Mesendoderm (in vitro differentiated cells): ENCODE measurements at regions not wholly inside any gene's neighbourhood (a gene's known extent, or its start where the extent isn't known, plus 50 kb on each side); places are given as distances from the start of the nearest gene placed in this dataset.

ENCODE experiments used
- DNase-seq: peaks from one replicate; pipeline ENCODE4 v3.0.0; 2013
- H2AK5ac ChIP-seq: 2 replicates; pipeline ENCODE4 v1.6.1; 2013; ENCODE audit warnings: low read length, inconsistent platforms
- H2BK120ac ChIP-seq: 2 replicates; pipeline ENCODE4 v1.6.1; 2013; ENCODE audit warnings: low read depth, mild to moderate bottlenecking, low read length, moderate library complexity, mixed read lengths
- H2BK15ac ChIP-seq: replicated peaks from 2 replicates; pipeline ENCODE4 v1.6.1; 2013; ENCODE audit warnings: low read depth, mild to moderate bottlenecking, moderate library complexity
- H2BK5ac ChIP-seq: 2 replicates; pipeline ENCODE4 v1.6.1; 2013; ENCODE audit warnings: low read length, inconsistent platforms
- H3K18ac ChIP-seq: 2 replicates; pipeline ENCODE4 v1.6.1; 2013; ENCODE audit warnings: mild to moderate bottlenecking, low read length, mixed read lengths
- H3K23ac ChIP-seq: one replicate; pipeline ENCODE4 v1.6.1; 2013; ENCODE audit warnings: low read length
- H3K27ac ChIP-seq: 2 replicates; pipeline ENCODE4 v1.5.1; 2013; ENCODE audit warnings: low read depth, mild to moderate bottlenecking, inconsistent platforms, low read length, moderate library complexity
- H3K27me3 ChIP-seq: 2 replicates; pipeline ENCODE4 v1.6.1; 2013; ENCODE audit warnings: low read length, control low read depth, mild to moderate bottlenecking, inconsistent platforms; ENCODE audit not compliant: insufficient read depth, poor library complexity
- H3K36me3 ChIP-seq: 2 replicates; pipeline ENCODE4 v1.6.1; 2013; ENCODE audit warnings: low read length, inconsistent platforms; ENCODE audit not compliant: control insufficient read depth, insufficient read depth
- H3K4ac ChIP-seq: one replicate; pipeline ENCODE4 v1.6.1; 2013; ENCODE audit warnings: low read depth, mild to moderate bottlenecking, low read length, moderate library complexity
- H3K4me1 ChIP-seq: 2 replicates; pipeline ENCODE4 v1.6.1; 2013; ENCODE audit warnings: low read depth, low read length, inconsistent platforms; ENCODE audit not compliant: control insufficient read depth
- H3K4me2 ChIP-seq: 2 replicates; pipeline ENCODE4 v1.6.1; 2013; ENCODE audit warnings: low read length
- H3K4me3 ChIP-seq: 2 replicates; pipeline ENCODE4 v1.5.1; 2013; ENCODE audit warnings: mild to moderate bottlenecking, low read length
- H3K56ac ChIP-seq: one replicate; pipeline ENCODE4 v1.6.1; 2013; ENCODE audit warnings: low read length
- H3K79me1 ChIP-seq: 2 replicates; pipeline ENCODE4 v1.6.1; 2013; ENCODE audit warnings: low read length, inconsistent platforms
- H3K79me2 ChIP-seq: 2 replicates; pipeline ENCODE4 v1.6.1; 2013; ENCODE audit warnings: mild to moderate bottlenecking, low read length; ENCODE audit not compliant: control insufficient read depth, insufficient read depth
- H3K9ac ChIP-seq: 2 replicates; pipeline ENCODE4 v1.6.1; 2013; ENCODE audit warnings: low read length, inconsistent platforms
- H4K5ac ChIP-seq: one replicate; pipeline ENCODE4 v1.6.1; 2013; ENCODE audit warnings: low read length
- H4K8ac ChIP-seq: one replicate; pipeline ENCODE4 v1.6.1; 2013; ENCODE audit warnings: low read depth, mild to moderate bottlenecking, control low read depth, low read length, moderate library complexity
- WGBS: extraction: QIAGEN DNeasy Blood & Tissue Kit; methylation state at CpG from one replicate; pipeline ENCODE4 v1.1.7; 2013; ENCODE audit warnings: low lambda C conversion rate, missing lambda C conversion rate; ENCODE audit not compliant: insufficient coverage; ENCODE audit errors: extremely low coverage; 5-methylcytosine and 5-hydroxymethylcytosine counted together

- Histone ChIP-seq H3K23ac (no peak overlapping the region), H3K56ac (no peak overlapping the region), H2BK5ac (no peak overlapping the region), H4K5ac (no peak overlapping the region), H4K8ac (no peak overlapping the region), H3K27ac (no peak overlapping the region), H3K18ac (no peak overlapping the region), H2BK15ac (no peak overlapping the region), H3K4me2 (no peak overlapping the region), H3K4ac (no peak overlapping the region), H3K4me3 (no peak overlapping the region), H3K27me3 (no peaks in the 10 kb centered on the region), H3K79me2 (no peaks in the 10 kb centered on the region), H3K9ac (no peak overlapping the region), H2AK5ac (no peak overlapping the region), H3K79me1 (no peaks in the 10 kb centered on the region), H2BK120ac (no peak overlapping the region), H3K4me1 (peaks cover 4% of the 10 kb centered on the region), H3K36me3 (no peaks in the 10 kb centered on the region)
- no CpG with 5 or more reads among the region's 1 CpG for WGBS
- DNase-seq = no peak
These were observed 122.2 kb downstream of the QPCT start for GRCh38 chr2:37466533-37467222.

GRCh38 chr2:37468170-37468569, 123.7 kb downstream of the QPCT start:
- Histone ChIP-seq H3K18ac (no peak overlapping the region), H3K36me3 (no peaks in the 10 kb centered on the region), H3K27me3 (no peaks in the 10 kb centered on the region), H2AK5ac (no peak overlapping the region), H3K27ac (no peak overlapping the region), H2BK120ac (no peak overlapping the region), H3K56ac (no peak overlapping the region), H4K5ac (no peak overlapping the region), H3K4me2 (no peak overlapping the region), H3K4ac (no peak overlapping the region), H4K8ac (no peak overlapping the region), H3K4me1 (peaks cover 4% of the 10 kb centered on the region), H2BK15ac (no peak overlapping the region), H3K79me2 (no peaks in the 10 kb centered on the region), H3K9ac (no peak overlapping the region), H3K79me1 (no peaks in the 10 kb centered on the region), H2BK5ac (no peak overlapping the region), H3K4me3 (no peak overlapping the region), H3K23ac (no peak overlapping the region)
- WGBS = no CpG with 5 or more reads among the region's 4 CpGs
- DNase-seq = no peak

GRCh38 chr2:37469126-37469525, 124.7 kb downstream of the QPCT start:
- no peaks in the 10 kb centered on the region for H3K79me2 ChIP-seq
- H2BK5ac ChIP-seq = no peak overlapping the region
- no peak overlapping the region for H3K56ac ChIP-seq
- no peaks in the 10 kb centered on the region for H3K79me1 ChIP-seq
- no peak overlapping the region for H2BK15ac ChIP-seq
- no peak overlapping the region for H3K27ac ChIP-seq
- DNase-seq = no peak
- H4K8ac ChIP-seq = no peak overlapping the region
- peaks cover 4% of the 10 kb centered on the region for H3K4me1 ChIP-seq
- no peak overlapping the region for H3K9ac ChIP-seq
- no peak overlapping the region for H3K4me2 ChIP-seq
- H3K23ac ChIP-seq = no peak overlapping the region
- H3K4ac ChIP-seq = no peak overlapping the region
- H3K18ac ChIP-seq = no peak overlapping the region
- H2AK5ac ChIP-seq = no peak overlapping the region
- WGBS = no CpG with 5 or more reads among the region's 1 CpG
- H4K5ac ChIP-seq = no peak overlapping the region
- H3K4me3 ChIP-seq = no peak overlapping the region
- H2BK120ac ChIP-seq = no peak overlapping the region
- H3K27me3 ChIP-seq = no peaks in the 10 kb centered on the region
- H3K36me3 ChIP-seq = no peaks in the 10 kb centered on the region

- no peak overlapping the region for H3K23ac ChIP-seq
These were observed 126.7 kb downstream of the QPCT start for GRCh38 chr2:37471104-37471503.

GRCh38 chr2:37471994-37472393, 127.6 kb downstream of the QPCT start:
- Histone ChIP-seq H3K27me3 (no peaks in the 10 kb centered on the region), H3K27ac (no peak overlapping the region), H3K4me2 (no peak overlapping the region), H2BK15ac (no peak overlapping the region), H3K18ac (no peak overlapping the region), H2BK5ac (no peak overlapping the region), H3K9ac (no peak overlapping the region), H2AK5ac (no peak overlapping the region), H3K36me3 (no peaks in the 10 kb centered on the region), H3K4ac (no peak overlapping the region), H4K5ac (no peak overlapping the region), H3K23ac (no peak overlapping the region), H3K4me3 (no peak overlapping the region), H3K79me1 (no peaks in the 10 kb centered on the region), H3K79me2 (no peaks in the 10 kb centered on the region), H3K56ac (no peak overlapping the region), H4K8ac (no peak overlapping the region), H3K4me1 (peaks cover 4% of the 10 kb centered on the region), H2BK120ac (no peak overlapping the region)
- no CpG with 5 or more reads among the region's 1 CpG for WGBS
- no peak for DNase-seq

More at GRCh38 chr2:37471104-37471503, 126.7 kb downstream of the QPCT start:
- H4K5ac ChIP-seq = no peak overlapping the region
- H3K4me2 ChIP-seq = no peak overlapping the region
- no peak overlapping the region for H4K8ac ChIP-seq
- H3K18ac ChIP-seq = no peak overlapping the region
- no peak overlapping the region for H3K56ac ChIP-seq
- no peak overlapping the region for H3K4ac ChIP-seq
- H3K27me3 ChIP-seq = no peaks in the 10 kb centered on the region
- no peak overlapping the region for H2BK5ac ChIP-seq
- no peak overlapping the region for H3K4me3 ChIP-seq
- no peak overlapping the region for H3K9ac ChIP-seq
- H3K4me1 ChIP-seq = peaks cover 4% of the 10 kb centered on the region
- no peak overlapping the region for H2BK120ac ChIP-seq
- H2BK15ac ChIP-seq = no peak overlapping the region
- H3K79me1 ChIP-seq = no peaks in the 10 kb centered on the region
- no peak overlapping the region for H3K27ac ChIP-seq
- H3K79me2 ChIP-seq = no peaks in the 10 kb centered on the region
- DNase-seq = no peak
- no CpG with 5 or more reads among the region's 1 CpG for WGBS
- H2AK5ac ChIP-seq = no peak overlapping the region
- no peaks in the 10 kb centered on the region for H3K36me3 ChIP-seq

GRCh38 chr2:37472959-37473358, 128.5 kb downstream of the QPCT start:
- H2BK120ac ChIP-seq = no peak overlapping the region
- H2AK5ac ChIP-seq = no peak overlapping the region
- no peak overlapping the region for H3K27ac ChIP-seq
- no peak overlapping the region for H2BK5ac ChIP-seq
- DNase-seq = peak; percentile 49
- H3K4me3 ChIP-seq = no peak overlapping the region
- H3K23ac ChIP-seq = no peak overlapping the region
- no peak overlapping the region for H3K18ac ChIP-seq
- peaks cover 4% of the 10 kb centered on the region for H3K4me1 ChIP-seq
- no CpG with 5 or more reads among the region's 2 CpGs for WGBS
- H3K4me2 ChIP-seq = no peak overlapping the region
- H3K27me3 ChIP-seq = no peaks in the 10 kb centered on the region
- H3K36me3 ChIP-seq = no peaks in the 10 kb centered on the region
- no peak overlapping the region for H4K8ac ChIP-seq
- no peak overlapping the region for H4K5ac ChIP-seq
- H3K79me1 ChIP-seq = no peaks in the 10 kb centered on the region
- H2BK15ac ChIP-seq = no peak overlapping the region
- H3K79me2 ChIP-seq = no peaks in the 10 kb centered on the region
- no peak overlapping the region for H3K4ac ChIP-seq
- H3K56ac ChIP-seq = no peak overlapping the region
- H3K9ac ChIP-seq = no peak overlapping the region
